ENCODE measurements at regions not wholly inside any gene's neighbourhood (a gene's known extent, or its start where the extent isn't known, plus 50 kb on each side); places are given as distances from the start of the nearest gene placed in this dataset.

DNA sequence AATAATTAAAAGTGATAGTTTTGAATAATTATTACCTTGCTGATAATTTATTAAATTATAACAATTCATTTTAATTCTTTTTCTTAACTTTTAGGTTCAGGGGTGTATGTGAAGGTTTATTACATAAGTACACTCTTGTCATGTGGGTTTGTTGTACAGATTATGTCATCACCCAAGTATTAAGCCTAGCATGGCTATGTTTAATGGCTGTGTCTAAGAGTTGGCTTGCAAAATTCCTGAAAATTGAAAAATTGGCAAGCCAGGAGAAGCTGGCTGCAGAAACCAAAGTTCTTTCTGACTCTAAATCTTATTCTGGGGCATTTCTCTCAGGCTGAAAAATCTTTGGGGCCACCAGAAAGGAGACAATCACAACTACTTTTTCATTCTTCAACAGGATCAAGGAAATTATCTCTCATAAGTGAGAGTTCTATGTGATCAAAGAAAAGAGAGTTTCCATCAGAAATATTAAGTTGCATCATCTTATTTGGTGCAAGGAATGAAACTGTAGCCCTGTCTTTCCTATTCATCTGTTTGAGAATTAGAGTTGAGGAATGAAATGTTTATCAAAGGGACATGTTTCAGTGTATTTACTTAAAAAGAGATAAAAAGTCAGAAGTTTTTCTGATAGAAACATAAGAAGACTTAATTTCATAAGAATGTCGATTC, 412.1 kb upstream of the CDH2 start:
- ChIA-PET POLR2A (no interaction called here), CTCF (no interaction called here)
- no peak for DNase-seq
- no peaks in the 10 kb centered on the region for H3K27me3 Mint-ChIP-seq
- no peak overlapping the region for H3K4me3 Mint-ChIP-seq
- no peaks in the 10 kb centered on the region for H3K36me3 Mint-ChIP-seq (ENCODE audit: low read depth)
- H3K9me3 Mint-ChIP-seq: peaks cover 7% of the 10 kb centered on the region
- H3K4me1 Mint-ChIP-seq: no peaks in the 10 kb centered on the region
- no peak overlapping the region for H3K27ac Mint-ChIP-seq

DNA sequence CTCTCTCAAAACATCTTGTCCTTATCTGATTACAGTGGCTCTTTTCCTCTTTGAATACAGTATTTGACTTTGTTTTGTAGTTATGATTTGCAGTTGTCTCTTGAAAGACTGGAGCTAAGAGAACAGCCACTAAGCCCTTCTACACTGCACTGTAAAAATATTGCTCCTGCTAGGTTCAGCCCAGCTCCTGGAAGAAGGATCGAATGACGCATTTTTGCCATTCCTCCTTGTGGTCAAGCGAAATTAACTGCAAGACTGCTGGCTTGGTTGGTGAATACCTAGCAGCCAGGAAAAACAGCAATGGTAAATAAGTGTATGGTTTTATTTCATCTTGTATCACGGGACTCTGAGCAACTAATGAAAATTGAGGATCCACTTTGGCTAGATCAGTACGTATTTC, 407.8 kb upstream of the CDH2 start:
- Mint-ChIP-seq H3K27ac (no peak overlapping the region), H3K27me3 (no peaks in the 10 kb centered on the region), H3K4me1 (no peaks in the 10 kb centered on the region), H3K36me3 (ENCODE audit: low read depth) (no peaks in the 10 kb centered on the region), H3K4me3 (no peak overlapping the region), H3K9me3 (peaks cover 3% of the 10 kb centered on the region)
- DNase-seq: no peak
- ChIA-PET CTCF (no interaction called here), POLR2A (no interaction called here)

DNA sequence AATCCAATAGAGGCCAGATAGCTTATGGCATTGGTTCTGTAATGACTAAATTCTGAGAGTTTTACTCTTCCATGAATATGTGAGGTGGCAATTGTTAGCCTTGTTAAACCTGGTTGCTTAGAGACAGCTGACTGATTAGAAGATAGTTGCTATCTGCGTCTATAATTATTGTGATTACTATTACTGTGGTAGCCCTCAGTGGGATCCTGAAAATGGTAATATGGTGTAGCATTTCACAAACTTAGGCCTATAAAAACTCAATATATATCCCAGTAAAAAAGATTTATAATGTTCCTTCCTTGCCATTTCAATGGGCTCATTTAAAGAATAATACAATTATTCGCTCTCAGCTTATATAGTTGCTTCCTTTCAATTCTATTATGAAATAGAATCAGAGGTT, 405.8 kb upstream of the CDH2 start:
- Mint-ChIP-seq H3K27ac (no peak overlapping the region), H3K4me3 (no peak overlapping the region), H3K27me3 (no peaks in the 10 kb centered on the region), H3K36me3 (ENCODE audit: low read depth) (no peaks in the 10 kb centered on the region), H3K4me1 (no peaks in the 10 kb centered on the region), H3K9me3 (peaks cover 3% of the 10 kb centered on the region)
- no peak for DNase-seq
- ChIA-PET POLR2A (no interaction called here), CTCF (no interaction called here)

DNA sequence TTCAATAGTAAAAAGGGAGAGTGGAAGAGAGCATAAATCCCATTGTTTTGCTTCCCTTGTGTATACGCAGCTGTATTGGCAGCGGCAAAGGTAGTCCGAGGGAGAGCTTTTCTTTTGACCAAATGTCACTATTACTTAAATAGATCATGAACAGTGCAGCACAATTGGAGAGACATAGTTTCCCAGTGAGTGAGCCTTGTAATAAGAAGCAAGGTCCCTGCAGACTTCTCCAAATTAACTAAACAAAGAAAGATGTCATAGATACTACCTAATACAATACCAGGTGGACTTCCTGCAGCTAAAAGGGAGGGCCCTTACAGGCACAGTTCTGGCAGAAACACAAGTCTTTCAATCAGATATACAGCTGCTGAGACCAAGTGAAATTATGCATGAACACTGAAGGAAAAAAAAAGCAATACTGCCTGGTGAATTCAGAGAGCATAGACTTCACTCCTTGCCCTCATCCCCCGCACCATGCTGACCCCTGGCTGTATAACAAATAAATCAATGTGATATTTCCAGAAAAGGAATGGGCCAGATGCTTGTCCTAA, 404.7 kb upstream of the CDH2 start:
- H3K4me1 Mint-ChIP-seq: no peaks in the 10 kb centered on the region
- H3K36me3 Mint-ChIP-seq (ENCODE audit: low read depth): no peaks in the 10 kb centered on the region
- peaks cover 3% of the 10 kb centered on the region for H3K9me3 Mint-ChIP-seq
- H3K27me3 Mint-ChIP-seq: no peaks in the 10 kb centered on the region
- H3K27ac Mint-ChIP-seq: no peak overlapping the region
- no peak overlapping the region for H3K4me3 Mint-ChIP-seq
- ChIA-PET CTCF (no interaction called here), POLR2A (no interaction called here)
- DNase-seq: no peak

DNA sequence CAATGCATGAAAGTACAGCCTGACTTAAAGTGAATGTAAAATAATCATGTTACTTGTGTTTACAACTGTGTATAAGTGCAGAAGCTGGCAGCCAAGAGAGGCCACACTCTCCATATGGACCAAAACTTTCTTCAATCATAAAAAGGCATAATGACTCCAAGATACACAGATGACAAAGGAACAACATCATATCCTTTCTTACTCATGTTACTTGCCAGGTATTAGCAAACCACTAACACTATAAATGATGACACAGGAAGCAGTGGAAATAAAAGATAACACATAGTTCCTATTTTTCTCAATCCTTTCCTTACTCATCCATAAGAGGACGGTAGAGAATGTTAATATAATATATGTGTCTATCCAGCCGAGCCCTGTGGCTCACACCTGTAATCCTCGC, 400.0 kb upstream of the CDH2 start:
- DNase-seq: no peak
- peaks cover 6% of the 10 kb centered on the region for H3K9me3 Mint-ChIP-seq
- H3K36me3 Mint-ChIP-seq (ENCODE audit: low read depth): no peaks in the 10 kb centered on the region
- H3K4me3 Mint-ChIP-seq: no peak overlapping the region
- no peak overlapping the region for H3K27ac Mint-ChIP-seq
- H3K4me1 Mint-ChIP-seq: no peaks in the 10 kb centered on the region
- H3K27me3 Mint-ChIP-seq: no peaks in the 10 kb centered on the region
- CTCF ChIA-PET: no interaction called here
- POLR2A ChIA-PET: no interaction called here

DNA sequence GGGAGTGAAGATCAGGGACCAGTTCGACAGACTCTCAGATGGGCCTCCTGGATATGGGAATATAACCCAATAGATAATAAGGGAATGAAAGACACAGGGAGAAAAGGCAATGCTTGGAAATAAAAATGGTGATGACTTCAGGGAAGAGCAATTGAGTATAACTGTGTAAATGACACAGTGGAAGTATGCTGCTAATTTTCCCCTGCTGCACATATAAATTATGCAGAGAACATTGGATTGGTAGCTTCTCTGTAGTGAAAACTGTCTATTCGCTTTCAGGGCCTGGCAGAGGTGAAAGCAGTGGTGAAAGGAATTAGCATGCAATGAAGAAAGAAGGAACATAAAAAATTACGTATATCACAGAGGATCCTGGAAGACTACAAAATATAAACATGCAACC, 398.2 kb upstream of the CDH2 start:
- H3K9me3 Mint-ChIP-seq: peaks cover 9% of the 10 kb centered on the region

DNA sequence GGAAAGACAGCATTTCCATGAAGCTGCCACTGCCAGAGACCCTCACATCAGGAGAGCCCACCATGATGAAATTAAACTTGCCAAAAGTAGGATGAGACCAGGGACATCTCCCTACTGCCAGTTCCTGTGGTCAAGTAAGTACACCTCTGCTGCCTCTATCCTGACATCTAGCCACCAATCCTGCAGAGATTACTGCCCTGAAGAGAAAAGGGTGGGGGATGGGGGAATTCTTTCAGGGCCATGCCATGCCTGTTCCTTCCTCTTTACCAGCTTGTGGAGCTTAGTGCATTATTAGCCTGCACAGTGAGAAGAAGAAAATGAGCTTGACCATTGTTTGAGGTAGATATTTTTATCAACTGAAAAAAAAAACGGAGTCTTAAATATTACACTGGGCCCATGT, 397.2 kb upstream of the CDH2 start:
- Mint-ChIP-seq H3K36me3 (ENCODE audit: low read depth) (no peaks in the 10 kb centered on the region), H3K9me3 (peaks cover 9% of the 10 kb centered on the region), H3K27me3 (no peaks in the 10 kb centered on the region), H3K4me3 (no peak overlapping the region), H3K4me1 (no peaks in the 10 kb centered on the region), H3K27ac (no peak overlapping the region)
- POLR2A ChIA-PET: no interaction called here
- CTCF ChIA-PET: no interaction called here
- no peak for DNase-seq

More for the DNA sequence above, 398.2 kb upstream of the CDH2 start:
- ChIA-PET CTCF (no interaction called here), POLR2A (no interaction called here)
- Mint-ChIP-seq H3K4me3 (no peak overlapping the region), H3K27ac (no peak overlapping the region), H3K36me3 (ENCODE audit: low read depth) (no peaks in the 10 kb centered on the region), H3K4me1 (no peaks in the 10 kb centered on the region), H3K27me3 (no peaks in the 10 kb centered on the region)
- DNase-seq: no peak

DNA sequence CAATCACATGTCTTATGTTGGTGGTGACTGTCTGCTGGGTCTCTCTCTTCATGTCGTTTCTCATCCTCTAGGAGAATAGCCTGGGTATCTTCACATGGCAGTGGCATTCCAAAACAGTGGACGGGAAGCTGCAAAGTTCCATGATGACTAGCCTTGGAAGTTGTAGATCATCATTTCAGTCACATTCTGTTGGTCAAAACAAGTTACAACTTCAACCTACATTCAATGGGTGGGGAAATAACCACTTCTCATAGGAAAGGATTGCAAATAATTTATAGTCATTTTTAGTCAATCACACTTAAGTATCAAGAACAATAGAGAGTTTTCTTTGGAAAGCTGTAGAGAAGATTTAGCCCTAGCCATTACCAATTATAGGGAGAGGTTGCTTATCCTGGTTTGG, 395.0 kb upstream of the CDH2 start:
- no peak for DNase-seq
- Mint-ChIP-seq H3K27ac (no peak overlapping the region), H3K27me3 (no peaks in the 10 kb centered on the region), H3K4me3 (no peak overlapping the region), H3K4me1 (no peaks in the 10 kb centered on the region), H3K9me3 (peaks cover 9% of the 10 kb centered on the region), H3K36me3 (ENCODE audit: low read depth) (no peaks in the 10 kb centered on the region)
- POLR2A ChIA-PET: no interaction called here
- CTCF ChIA-PET: no interaction called here

DNA sequence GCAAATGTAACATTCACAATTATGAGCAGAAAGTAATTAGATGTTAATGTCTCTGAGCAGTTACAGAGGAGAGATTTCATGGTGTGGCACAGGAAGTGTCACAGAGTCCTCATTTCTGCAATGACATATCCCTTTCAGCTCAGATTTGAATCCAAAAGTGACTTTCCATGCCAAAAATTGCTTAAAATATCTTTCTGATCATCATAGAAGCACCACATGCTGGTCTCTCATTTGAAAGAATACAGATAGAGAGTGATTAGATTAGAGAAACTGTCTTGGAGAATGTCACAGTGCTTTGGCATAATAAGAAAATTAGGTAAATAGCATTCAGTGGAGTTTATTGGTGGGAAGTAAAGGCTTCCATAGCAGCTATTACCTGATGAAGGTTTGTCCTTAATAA, 383.4 kb upstream of the CDH2 start:
- CTCF ChIA-PET: no interaction called here

DNA sequence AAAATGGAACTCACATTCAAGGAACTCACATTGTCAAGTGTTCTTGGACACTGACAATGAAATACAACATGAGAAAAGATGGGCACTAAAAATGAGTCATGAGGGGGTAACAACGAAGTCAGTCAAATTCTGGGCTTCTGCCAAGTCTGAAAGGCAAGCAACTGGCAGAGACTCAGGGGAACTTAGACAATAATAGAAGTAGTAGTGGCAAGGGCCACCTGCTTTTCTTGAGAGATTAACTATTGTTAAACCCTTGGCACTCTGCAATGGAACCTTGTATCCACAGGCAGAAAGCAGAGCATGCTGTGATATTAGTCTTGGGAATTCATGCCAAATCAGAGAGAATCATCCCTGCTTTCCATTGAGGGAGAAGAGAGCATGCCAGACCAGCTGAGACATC, 382.6 kb upstream of the CDH2 start:
- H3K36me3 Mint-ChIP-seq (ENCODE audit: low read depth): no peaks in the 10 kb centered on the region

More for the DNA sequence above, 383.4 kb upstream of the CDH2 start:
- H3K4me3 Mint-ChIP-seq: no peak overlapping the region
- no peaks in the 10 kb centered on the region for H3K27me3 Mint-ChIP-seq
- H3K36me3 Mint-ChIP-seq (ENCODE audit: low read depth): no peaks in the 10 kb centered on the region
- H3K27ac Mint-ChIP-seq: no peak overlapping the region
- no peaks in the 10 kb centered on the region for H3K4me1 Mint-ChIP-seq
- POLR2A ChIA-PET: no interaction called here
- no peak for DNase-seq
- H3K9me3 Mint-ChIP-seq: peaks cover 15% of the 10 kb centered on the region

DNA sequence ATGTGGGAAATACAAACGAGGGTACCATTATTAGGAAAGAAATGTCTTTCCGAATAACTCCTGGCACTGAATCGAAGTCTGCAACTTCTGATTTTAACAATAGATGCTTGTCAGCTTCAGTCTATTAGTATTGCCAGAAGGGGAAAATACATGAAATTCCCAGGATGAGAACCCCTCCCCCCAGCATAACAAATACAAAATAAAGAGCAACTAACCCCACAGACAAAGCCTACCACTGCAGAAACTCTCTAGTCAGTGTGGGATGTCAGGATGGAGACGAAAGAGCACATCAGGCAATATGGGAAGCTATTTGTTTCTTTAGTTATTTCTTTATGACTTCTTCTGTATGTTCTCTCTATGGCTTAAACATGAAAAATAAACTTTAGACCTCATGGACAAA, 365.0 kb upstream of the CDH2 start:
- H3K4me1 Mint-ChIP-seq: no peaks in the 10 kb centered on the region
- H3K9me3 Mint-ChIP-seq: peaks cover 12% of the 10 kb centered on the region
- POLR2A ChIA-PET: no interaction called here
- H3K27me3 Mint-ChIP-seq: no peaks in the 10 kb centered on the region
- H3K4me3 Mint-ChIP-seq: no peak overlapping the region
- H3K27ac Mint-ChIP-seq: no peak overlapping the region
- DNase-seq: no peak
- CTCF ChIA-PET: no interaction called here
- H3K36me3 Mint-ChIP-seq (ENCODE audit: low read depth): no peaks in the 10 kb centered on the region

More for the DNA sequence above, 382.6 kb upstream of the CDH2 start:
- no peak for DNase-seq
- no peaks in the 10 kb centered on the region for H3K4me1 Mint-ChIP-seq
- ChIA-PET POLR2A (no interaction called here), CTCF (no interaction called here)
- H3K4me3 Mint-ChIP-seq: no peak overlapping the region
- H3K27me3 Mint-ChIP-seq: no peaks in the 10 kb centered on the region
- H3K27ac Mint-ChIP-seq: no peak overlapping the region
- H3K9me3 Mint-ChIP-seq: peaks cover 15% of the 10 kb centered on the region

DNA sequence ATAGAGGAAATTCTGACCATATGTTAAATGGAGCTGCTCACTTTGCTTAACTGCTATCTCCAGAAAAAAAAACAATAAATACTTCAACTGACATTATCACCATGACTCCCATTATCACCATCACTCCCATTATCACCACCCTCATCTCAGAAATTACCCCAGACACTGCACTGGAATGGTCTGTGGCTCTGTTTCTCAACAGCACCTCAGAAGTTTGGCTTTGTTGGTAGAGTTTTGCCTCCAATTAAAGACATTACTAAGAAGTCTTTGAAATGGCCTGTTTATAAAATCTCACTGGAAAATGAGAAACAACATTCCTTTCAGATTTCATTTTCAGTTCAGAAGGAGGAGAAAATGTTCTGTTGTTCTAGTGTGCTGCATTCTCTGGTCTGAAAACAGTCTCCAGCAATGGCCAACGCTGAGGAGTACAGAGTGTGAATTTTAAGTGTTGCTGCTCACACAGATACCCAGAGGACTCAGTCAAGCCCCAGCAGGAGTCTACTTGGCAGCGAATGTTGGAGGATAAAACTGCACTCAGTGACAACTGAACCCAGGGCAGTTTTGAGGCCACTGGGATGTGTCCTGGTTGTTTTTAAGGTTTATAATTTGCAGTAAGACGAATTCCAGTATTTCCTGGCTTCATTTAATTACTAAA, 364.5 kb upstream of the CDH2 start:
- peaks cover 16% of the 10 kb centered on the region for H3K9me3 Mint-ChIP-seq
- DNase-seq: no peak
- ChIA-PET POLR2A (no interaction called here), CTCF (no interaction called here)
- no peaks in the 10 kb centered on the region for H3K4me1 Mint-ChIP-seq
- no peaks in the 10 kb centered on the region for H3K36me3 Mint-ChIP-seq (ENCODE audit: low read depth)
- H3K27me3 Mint-ChIP-seq: no peaks in the 10 kb centered on the region
- H3K27ac Mint-ChIP-seq: no peak overlapping the region
- no peak overlapping the region for H3K4me3 Mint-ChIP-seq

DNA sequence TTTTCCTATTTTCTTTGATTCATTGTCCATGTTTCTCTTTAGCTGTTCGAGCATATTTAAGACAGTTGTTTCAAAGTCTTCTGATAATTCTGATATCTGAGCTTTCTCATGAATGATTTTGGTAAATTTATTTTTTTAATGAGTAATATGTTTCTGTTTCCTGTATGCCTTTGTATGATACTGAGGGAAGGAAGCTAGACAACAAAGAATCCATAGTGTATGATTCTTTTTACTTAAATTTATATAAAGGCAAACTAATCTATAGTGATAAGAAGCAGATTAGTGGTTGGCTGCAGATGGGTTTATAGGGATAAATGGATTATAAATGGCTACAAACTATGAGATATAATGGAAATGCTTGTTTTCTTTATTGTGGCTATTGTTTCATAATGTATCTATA, 352.7 kb upstream of the CDH2 start:
- no peaks in the 10 kb centered on the region for H3K36me3 Mint-ChIP-seq (ENCODE audit: low read depth)
- CTCF ChIA-PET: no interaction called here
- H3K27ac Mint-ChIP-seq: no peak overlapping the region
- H3K9me3 Mint-ChIP-seq: peaks cover 15% of the 10 kb centered on the region
- H3K4me1 Mint-ChIP-seq: no peaks in the 10 kb centered on the region
- DNase-seq: no peak
- no peak overlapping the region for H3K4me3 Mint-ChIP-seq
- POLR2A ChIA-PET: no interaction called here
- H3K27me3 Mint-ChIP-seq: no peaks in the 10 kb centered on the region

DNA sequence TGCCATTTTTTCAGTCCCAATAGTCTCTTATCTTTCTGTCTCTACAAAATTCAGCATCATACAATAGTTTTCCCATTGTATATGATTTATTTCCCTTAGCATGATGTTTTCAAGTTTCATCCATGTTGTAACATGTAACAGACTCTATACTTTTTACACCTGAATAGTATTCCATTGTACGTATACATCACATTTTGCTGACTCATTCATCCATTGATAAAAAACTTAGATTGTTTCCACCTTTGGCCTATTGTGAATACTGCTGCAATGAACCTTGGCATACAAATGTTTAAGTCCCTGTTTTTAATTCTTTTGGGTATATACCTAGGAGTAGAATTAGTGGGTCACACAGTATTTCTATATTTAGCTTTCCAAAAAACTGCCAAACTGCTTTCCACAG, 349.3 kb upstream of the CDH2 start:
- POLR2A ChIA-PET: no interaction called here
- Mint-ChIP-seq H3K27me3 (no peaks in the 10 kb centered on the region), H3K9me3 (peaks cover 8% of the 10 kb centered on the region), H3K27ac (no peak overlapping the region), H3K4me3 (no peak overlapping the region), H3K36me3 (ENCODE audit: low read depth) (no peaks in the 10 kb centered on the region), H3K4me1 (no peaks in the 10 kb centered on the region)
- CTCF ChIA-PET: no interaction called here
- no peak for DNase-seq
